ENCODE measurements at regions not wholly inside any gene's neighbourhood (a gene's known extent, or its start where the extent isn't known, plus 50 kb on each side); places are given as distances from the start of the nearest gene placed in this dataset.

DNA sequence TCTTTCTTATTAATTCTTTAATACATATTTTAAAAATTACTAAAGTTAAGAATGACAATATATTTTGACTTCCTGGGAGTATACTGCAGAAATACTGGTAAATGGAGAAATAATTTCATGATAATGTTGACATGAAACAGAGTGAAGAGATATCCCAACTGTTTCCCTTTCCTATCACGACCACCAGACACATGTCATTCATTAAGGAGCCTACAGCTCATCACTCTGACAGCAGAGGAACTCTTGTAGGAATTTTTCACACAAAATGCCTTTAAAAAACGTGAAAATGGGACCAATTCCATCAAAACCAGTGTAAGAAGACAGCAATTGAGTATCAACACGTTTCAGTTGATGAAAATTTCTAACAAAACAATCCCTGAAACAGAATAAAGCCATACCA is 172.9 kb upstream of the CPHXL start:
- 44 to 54% (median 50%) methylated on average over 3 of the region's 3 CpGs for WGBS, 3 donors

DNA sequence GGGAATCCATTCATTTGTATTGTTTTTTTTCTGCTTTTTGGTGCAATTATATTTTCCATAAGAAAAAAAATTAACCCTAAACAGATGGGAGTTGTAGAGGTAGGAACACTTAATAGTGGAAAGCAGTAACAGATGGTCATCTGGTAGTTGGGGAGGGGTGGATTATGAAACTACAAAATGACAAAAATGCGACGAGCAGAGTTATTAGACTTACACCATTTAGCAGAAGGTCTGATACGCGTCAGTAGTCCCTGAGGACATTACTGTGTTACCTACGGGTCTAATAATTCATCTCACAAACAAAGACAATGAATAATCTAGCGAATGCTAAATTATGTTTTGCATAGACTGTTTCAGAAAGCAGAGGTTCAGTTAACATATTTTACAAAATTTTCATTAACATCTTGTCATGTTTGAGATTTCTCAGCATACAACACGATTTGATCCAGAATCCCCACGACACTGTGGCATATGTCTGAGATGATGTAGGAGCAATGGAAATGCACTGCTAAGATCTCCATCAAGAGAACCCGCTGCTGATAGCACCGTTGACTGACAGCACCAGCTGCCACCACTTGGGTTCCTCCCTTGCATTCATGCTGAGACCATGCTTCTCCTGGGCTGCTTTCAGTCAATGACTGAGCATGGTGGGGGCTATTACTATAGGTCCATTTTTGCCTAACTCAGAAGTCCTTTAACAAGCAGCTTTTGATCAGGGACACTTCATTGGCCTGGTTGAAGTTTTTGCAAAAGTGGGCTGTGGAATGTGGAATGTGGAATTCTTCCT is 182.2 kb upstream of the CPHXL start:
- WGBS, 3 donors, result 80 to 84% (median 83%) methylated on average over 10 of the region's 10 CpGs
- H3K4me3 ChIP-seq, result no peak overlapping the region
- no peaks in the 10 kb centered on the region for H3K27me3 ChIP-seq
- H3K9me3 ChIP-seq, result no peaks in the 10 kb centered on the region
- TF ChIP-seq, protein P1, sequence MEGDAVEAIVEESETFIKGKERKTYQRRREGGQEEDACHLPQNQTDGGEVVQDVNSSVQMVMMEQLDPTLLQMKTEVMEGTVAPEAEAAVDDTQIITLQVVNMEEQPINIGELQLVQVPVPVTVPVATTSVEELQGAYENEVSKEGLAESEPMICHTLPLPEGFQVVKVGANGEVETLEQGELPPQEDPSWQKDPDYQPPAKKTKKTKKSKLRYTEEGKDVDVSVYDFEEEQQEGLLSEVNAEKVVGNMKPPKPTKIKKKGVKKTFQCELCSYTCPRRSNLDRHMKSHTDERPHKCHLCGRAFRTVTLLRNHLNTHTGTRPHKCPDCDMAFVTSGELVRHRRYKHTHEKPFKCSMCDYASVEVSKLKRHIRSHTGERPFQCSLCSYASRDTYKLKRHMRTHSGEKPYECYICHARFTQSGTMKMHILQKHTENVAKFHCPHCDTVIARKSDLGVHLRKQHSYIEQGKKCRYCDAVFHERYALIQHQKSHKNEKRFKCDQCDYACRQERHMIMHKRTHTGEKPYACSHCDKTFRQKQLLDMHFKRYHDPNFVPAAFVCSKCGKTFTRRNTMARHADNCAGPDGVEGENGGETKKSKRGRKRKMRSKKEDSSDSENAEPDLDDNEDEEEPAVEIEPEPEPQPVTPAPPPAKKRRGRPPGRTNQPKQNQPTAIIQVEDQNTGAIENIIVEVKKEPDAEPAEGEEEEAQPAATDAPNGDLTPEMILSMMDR (IDR thresholded peaks at IDR 0.05), result no peak
- TF ChIP-seq EP300 (IDR thresholded peaks at IDR 0.05), result no peak
- TF ChIP-seq POLR2A (IDR thresholded peaks at IDR 0.05), result no peak
- no peaks in the 10 kb centered on the region for H3K4me1 ChIP-seq (ENCODE audit: insufficient read depth)
- no peaks in the 10 kb centered on the region for H3K36me3 ChIP-seq
- DNase-seq, result no peak
- H3K27ac ChIP-seq, result no peak overlapping the region
- intact Hi-C loops (cut with DNase I), result no loop called here

More for the DNA sequence above, 172.9 kb upstream of the CPHXL start:
- H3K4me3 ChIP-seq, result no peak overlapping the region
- no peaks in the 10 kb centered on the region for H3K36me3 ChIP-seq
- no peaks in the 10 kb centered on the region for H3K9me3 ChIP-seq
- TF ChIP-seq, protein P1 (IDR thresholded peaks at IDR 0.05), result no peak
- no peak for TF ChIP-seq POLR2A (IDR thresholded peaks at IDR 0.05)
- TF ChIP-seq EP300 (IDR thresholded peaks at IDR 0.05), result no peak
- H3K27me3 ChIP-seq, result no peaks in the 10 kb centered on the region
- intact Hi-C loops (cut with DNase I), result no loop called here
- H3K4me1 ChIP-seq (ENCODE audit: insufficient read depth), result no peaks in the 10 kb centered on the region
- no peak overlapping the region for H3K27ac ChIP-seq
- no peak for DNase-seq

- no peak overlapping the region for H3K27ac ChIP-seq
- no peak for TF ChIP-seq POLR2A (IDR thresholded peaks at IDR 0.05)
- 79 to 81% (median 80%) methylated on average over 2 of the region's 2 CpGs for WGBS, 3 donors
- H3K27me3 ChIP-seq, result no peaks in the 10 kb centered on the region
- no peaks in the 10 kb centered on the region for H3K36me3 ChIP-seq
- intact Hi-C loops (cut with DNase I), result no loop called here
- H3K9me3 ChIP-seq, result no peaks in the 10 kb centered on the region
- H3K4me3 ChIP-seq, result no peak overlapping the region
- H3K4me1 ChIP-seq (ENCODE audit: insufficient read depth), result no peaks in the 10 kb centered on the region
- DNase-seq, result no peak
These were observed 183.5 kb upstream of the CPHXL start for GRCh38 chr16:75909746-75910145.

DNA sequence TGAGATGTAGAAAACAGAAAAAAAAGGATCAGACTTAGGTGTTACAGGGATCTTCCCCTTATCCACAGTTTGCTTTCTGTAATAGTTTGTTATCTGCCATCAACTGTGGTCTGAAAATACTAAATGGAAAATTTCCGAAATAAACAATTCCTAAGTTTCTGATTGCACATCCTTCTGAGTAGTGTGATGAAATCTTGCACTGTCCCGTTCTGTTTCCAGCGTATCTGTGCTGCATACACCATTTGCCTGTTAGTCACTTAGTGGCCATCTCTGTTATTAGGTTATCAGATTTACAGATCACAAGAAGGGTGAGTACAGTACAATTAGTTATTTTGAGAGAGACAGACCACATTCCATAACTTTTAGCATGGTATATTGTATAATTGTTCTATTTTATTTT is 185.6 kb upstream of the CPHXL start:
- WGBS, 3 donors, result 76 to 89% (median 80%) methylated on average over 3 of the region's 3 CpGs
- H3K27ac ChIP-seq, result no peak overlapping the region
- H3K9me3 ChIP-seq, result no peaks in the 10 kb centered on the region
- H3K27me3 ChIP-seq, result no peaks in the 10 kb centered on the region
- TF ChIP-seq EP300 (IDR thresholded peaks at IDR 0.05) (no peak), POLR2A (IDR thresholded peaks at IDR 0.05) (no peak)
- TF ChIP-seq, protein P1 (IDR thresholded peaks at IDR 0.05), result no peak
- no peaks in the 10 kb centered on the region for H3K4me1 ChIP-seq (ENCODE audit: insufficient read depth)
- H3K36me3 ChIP-seq, result no peaks in the 10 kb centered on the region
- H3K4me3 ChIP-seq, result no peak overlapping the region
- intact Hi-C loops (cut with DNase I), result no loop called here
- no peak for DNase-seq

GRCh38 chr16:75913958-75914357 is 187.7 kb upstream of the CPHXL start:
- intact Hi-C loops (cut with DNase I), result no loop called here
- Histone ChIP-seq H3K36me3 (no peaks in the 10 kb centered on the region), H3K27ac (no peak overlapping the region), H3K4me1 (ENCODE audit: insufficient read depth) (no peaks in the 10 kb centered on the region), H3K27me3 (no peaks in the 10 kb centered on the region), H3K9me3 (no peaks in the 10 kb centered on the region), H3K4me3 (no peak overlapping the region)
- TF ChIP-seq EP300 (IDR thresholded peaks at IDR 0.05) (no peak), POLR2A (IDR thresholded peaks at IDR 0.05) (no peak)
- TF ChIP-seq, protein P1 (IDR thresholded peaks at IDR 0.05), result no peak
- 47 to 57% (median 51%) methylated on average over 1 of the region's 1 CpG for WGBS, 3 donors
- no peak for DNase-seq
